ENCODE measurements at regions not wholly inside any gene's neighbourhood (a gene's known extent, or its start where the extent isn't known, plus 50 kb on each side); places are given as distances from the start of the nearest gene placed in this dataset.

DNA sequence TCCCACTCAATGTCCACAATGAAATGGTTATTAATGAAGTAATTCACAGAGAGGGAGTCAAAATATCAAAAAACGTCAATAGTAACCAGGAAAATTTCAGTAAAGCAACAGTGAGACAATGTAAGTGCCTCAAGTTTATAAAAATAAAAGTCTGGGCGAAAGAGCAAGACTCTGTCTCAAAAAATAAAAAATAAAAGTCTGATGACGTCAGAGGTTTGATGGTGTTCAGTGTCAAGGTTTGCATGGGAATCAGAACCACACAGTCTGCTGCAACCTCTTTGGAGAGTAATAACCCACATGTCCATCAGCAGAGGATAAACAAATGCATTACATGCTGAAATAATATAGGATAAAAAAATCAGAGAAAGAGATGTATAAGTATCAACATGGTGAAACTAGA lies 152.4 kb downstream of the ASCL1 start:
- Mint-ChIP-seq H3K27me3 (peaks cover 0 to 4% (median 0%) of the 10 kb centered on the region in 5 donors), H3K9me3 (peaks cover 0 to 2% (median 0%) of the 10 kb centered on the region in 9 donors), H3K27ac (no peak overlapping the region), H3K4me3 (no peak overlapping the region), H3K4me1 (peaks cover 0 to 1% (median 0%) of the 10 kb centered on the region in 4 donors), H3K36me3 (no peaks in the 10 kb centered on the region)
- POLR2A ChIA-PET = no interaction called here
- no peak for ATAC-seq
- DNase-seq = no peak

DNA sequence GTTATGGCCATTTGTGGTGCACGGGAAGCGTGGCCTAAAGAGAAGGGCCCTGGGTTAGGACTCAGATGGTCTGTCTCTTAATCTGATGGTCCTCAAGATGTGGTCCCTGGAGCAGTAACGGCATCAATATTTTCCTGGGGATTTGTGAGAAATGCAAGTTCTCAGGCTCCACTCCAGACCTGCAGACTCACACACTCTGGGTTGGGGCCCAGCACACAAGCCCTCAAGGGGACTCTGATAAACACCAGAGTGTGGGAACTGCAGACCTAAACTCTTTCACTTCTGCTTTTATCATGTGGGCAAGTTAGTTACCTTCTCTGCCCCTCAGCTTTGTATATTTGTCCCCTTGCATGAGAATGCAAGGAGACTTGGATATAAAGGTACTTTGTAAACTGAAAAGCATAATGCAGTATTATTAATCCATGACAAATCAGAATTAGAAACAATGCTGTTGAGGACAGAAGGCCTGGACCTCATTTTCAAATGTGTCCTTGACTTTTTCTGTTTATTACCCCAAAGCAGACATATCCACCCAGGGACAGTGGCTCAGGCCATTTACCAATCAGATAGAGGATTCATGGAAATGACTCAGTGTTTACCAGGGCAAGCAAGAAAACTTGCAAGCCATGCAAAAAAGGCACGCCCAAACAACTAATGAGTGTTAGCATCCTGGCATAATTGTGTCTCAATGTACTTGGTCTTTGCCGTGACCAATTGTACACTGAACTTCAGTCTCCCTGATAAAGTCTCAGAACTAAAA lies 157.0 kb downstream of the ASCL1 start:
- Mint-ChIP-seq H3K36me3 (no peaks in the 10 kb centered on the region), H3K27ac (no peak overlapping the region), H3K4me3 (no peak overlapping the region), H3K27me3 (peaks cover 0 to 2% (median 0%) of the 10 kb centered on the region in 5 donors), H3K9me3 (peaks cover 0 to 2% (median 0%) of the 10 kb centered on the region in 9 donors), H3K4me1 (peaks cover 0 to 1% (median 0%) of the 10 kb centered on the region in 4 donors)
- ATAC-seq (no peak), DNase-seq (no peak)
- POLR2A ChIA-PET = no interaction called here

DNA sequence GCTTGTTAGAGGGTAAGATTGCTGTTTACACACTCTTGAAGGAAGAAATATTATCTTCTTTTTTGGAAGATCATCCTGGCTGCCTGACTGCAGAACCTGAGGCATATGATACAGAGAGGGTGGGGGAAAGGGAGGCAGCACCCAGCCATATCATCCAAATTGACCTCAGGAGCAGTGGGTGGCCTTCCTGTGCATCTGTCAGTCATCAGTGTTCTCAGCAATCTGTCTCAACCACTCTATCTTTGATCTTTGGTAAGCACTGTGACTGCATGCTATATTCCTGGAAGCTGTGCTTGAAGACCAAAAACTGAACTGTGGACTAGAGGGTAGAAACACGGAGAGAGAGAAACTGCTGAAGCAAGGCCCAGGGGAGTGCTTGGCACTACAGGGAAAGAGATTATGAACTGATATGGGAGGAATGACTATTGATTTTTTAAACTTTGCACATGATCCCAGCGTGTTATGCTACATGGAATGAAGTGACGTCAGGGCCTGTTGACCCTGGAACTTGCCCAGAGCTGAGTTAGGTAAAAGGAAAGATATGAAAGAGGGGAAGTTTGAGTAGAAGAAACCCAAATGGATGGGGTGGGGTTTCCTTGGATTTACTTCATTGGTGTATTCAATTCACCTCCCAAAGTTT lies 171.5 kb downstream of the ASCL1 start:
- H3K27ac Mint-ChIP-seq = no peak overlapping the region
- ATAC-seq (no peak), DNase-seq (no peak)
- peaks cover 0 to 23% (median 11%) of the 10 kb centered on the region in 9 donors for H3K9me3 Mint-ChIP-seq
- POLR2A ChIA-PET = no interaction called here
- peaks cover 0 to 16% (median 1%) of the 10 kb centered on the region in 5 donors for H3K27me3 Mint-ChIP-seq
- peaks cover 0 to 3% (median 0%) of the 10 kb centered on the region in 4 donors for H3K4me1 Mint-ChIP-seq
- H3K4me3 Mint-ChIP-seq = no peak overlapping the region
- peaks cover 0 to 5% (median 0%) of the 10 kb centered on the region in 3 donors for H3K36me3 Mint-ChIP-seq

DNA sequence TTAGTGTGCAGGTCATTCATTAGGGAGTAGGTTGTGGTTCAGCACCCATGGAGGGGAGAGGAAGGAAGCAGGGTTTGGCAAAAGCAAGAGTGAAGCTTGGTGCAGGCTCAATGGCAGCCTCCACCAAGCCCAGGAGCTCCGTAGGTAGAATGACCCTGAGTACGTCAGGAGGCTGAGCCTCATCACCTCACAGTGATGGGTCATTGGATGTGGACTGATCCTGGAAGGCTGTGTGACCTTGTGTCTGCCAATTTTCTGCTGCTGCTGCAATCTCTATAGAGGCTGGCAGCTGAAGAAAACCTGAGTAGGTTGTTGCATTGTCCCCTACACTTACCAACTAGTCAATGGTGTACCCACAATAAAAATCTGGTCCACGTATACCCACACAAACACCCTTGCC lies 173.1 kb downstream of the ASCL1 start:
- ATAC-seq = no peak
- Mint-ChIP-seq H3K27ac (no peak overlapping the region), H3K4me1 (peaks cover 0 to 3% (median 0%) of the 10 kb centered on the region in 4 donors), H3K4me3 (no peak overlapping the region), H3K27me3 (peaks cover 0 to 16% (median 0%) of the 10 kb centered on the region in 5 donors), H3K36me3 (peaks cover 0 to 17% (median 2%) of the 10 kb centered on the region in 3 donors), H3K9me3 (peaks cover 0 to 39% (median 17%) of the 10 kb centered on the region in 9 donors)
- no peak for DNase-seq
- POLR2A ChIA-PET = no interaction called here

DNA sequence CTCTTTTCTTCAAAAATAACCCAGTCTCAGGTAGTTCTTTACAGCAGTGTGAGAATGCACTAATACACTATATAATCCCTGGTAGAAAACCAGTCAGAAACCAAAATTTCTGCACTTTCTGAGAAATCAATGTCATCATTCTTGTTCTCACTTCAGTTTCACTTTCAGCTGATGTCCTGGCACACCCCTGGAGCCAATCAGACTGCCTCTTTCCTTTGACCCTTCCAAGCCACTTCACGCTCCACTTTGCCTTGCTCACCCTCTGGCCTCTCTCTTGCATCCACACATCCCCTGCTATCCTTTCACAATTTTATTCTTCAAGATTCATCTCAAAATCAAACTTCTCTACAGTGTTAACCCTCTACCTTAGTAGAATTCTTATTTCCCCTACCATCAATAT lies 181.1 kb downstream of the ASCL1 start:
- H3K4me3 Mint-ChIP-seq = no peak overlapping the region
- ATAC-seq (no peak), DNase-seq (no peak)
- H3K27ac Mint-ChIP-seq = peak overlapping the region in 1 of 10 donors; percentile 1
- H3K27me3 Mint-ChIP-seq = peaks cover 0 to 1% (median 0%) of the 10 kb centered on the region in 5 donors
- POLR2A ChIA-PET = no interaction called here
- H3K9me3 Mint-ChIP-seq = peaks cover 4 to 28% (median 18%) of the 10 kb centered on the region in 9 donors
- H3K4me1 Mint-ChIP-seq = peaks cover 0 to 3% (median 0%) of the 10 kb centered on the region in 4 donors
- peaks cover 0 to 16% (median 2%) of the 10 kb centered on the region in 3 donors for H3K36me3 Mint-ChIP-seq

DNA sequence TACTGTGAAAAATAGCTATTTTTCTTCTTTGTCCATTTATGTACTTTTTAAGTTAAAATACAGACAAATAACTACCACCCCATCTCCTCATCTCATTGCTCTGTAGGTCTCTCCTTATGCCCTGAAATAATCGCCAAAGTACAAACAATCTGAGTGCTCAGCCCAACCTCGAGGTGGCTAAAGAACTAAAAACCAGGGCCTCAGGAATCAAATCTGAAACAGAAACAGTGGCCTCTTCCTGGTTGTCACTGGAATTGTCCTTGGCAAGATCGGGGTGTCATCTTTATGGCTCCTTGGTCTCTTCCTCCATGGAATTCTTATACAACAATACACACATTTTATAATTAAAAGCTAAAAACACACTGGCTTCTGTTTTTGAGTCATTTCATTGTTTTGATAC lies 182.4 kb downstream of the ASCL1 start:
- peaks cover 0 to 3% (median 0%) of the 10 kb centered on the region in 4 donors for H3K4me1 Mint-ChIP-seq
- H3K4me3 Mint-ChIP-seq = no peak overlapping the region
- H3K27me3 Mint-ChIP-seq = no peaks in the 10 kb centered on the region
- H3K9me3 Mint-ChIP-seq = peaks cover 2 to 15% (median 10%) of the 10 kb centered on the region in 9 donors
- ATAC-seq (no peak), DNase-seq (no peak)
- H3K27ac Mint-ChIP-seq = no peak overlapping the region
- POLR2A ChIA-PET = no interaction called here
- peaks cover 0 to 3% (median 2%) of the 10 kb centered on the region in 3 donors for H3K36me3 Mint-ChIP-seq

DNA sequence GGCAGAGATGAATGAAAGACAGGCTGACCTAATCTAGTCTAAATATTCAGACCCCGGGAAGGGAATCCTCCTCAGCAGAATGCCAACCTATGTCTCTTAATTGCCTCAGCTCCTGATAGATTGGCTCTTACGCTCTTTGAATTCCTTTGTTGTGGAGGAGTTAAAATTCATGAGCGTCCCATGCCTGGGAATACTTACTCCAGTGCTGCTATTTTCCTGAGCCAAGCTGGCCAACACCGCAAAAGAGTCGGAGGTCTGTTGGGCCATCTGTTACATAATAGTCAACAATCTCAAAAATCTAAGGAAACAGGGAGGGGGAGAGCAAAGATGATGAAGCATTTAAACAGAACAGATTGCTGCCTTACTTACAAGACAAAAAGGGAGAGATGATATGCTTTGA lies 182.8 kb downstream of the ASCL1 start:
- Mint-ChIP-seq H3K27ac (peak overlapping the region in 1 of 10 donors; percentile 43), H3K36me3 (no peaks in the 10 kb centered on the region)
- POLR2A ChIA-PET = no interaction called here

DNA sequence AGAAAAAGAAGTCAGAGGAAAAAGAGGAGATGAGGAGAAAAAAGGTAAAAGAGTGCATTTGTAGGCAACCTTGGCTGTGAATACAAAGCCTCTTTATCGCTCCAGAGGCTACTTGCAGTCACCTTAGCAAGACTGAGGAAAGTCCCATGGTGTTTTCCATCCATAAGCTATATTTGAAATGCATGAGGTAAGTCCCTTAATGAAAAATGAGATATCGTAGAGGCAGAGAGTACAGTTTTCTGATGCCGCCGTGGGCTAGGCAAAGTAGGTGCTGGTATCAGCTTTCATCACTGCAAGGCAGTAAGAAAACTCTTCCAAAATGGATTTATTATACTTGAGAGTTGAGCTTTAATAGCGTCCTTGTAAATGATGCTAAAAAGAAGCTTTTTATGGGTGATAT lies 186.8 kb downstream of the ASCL1 start:
- Mint-ChIP-seq H3K4me3 (no peak overlapping the region), H3K9me3 (no peaks in the 10 kb centered on the region), H3K27ac (peak overlapping the region in 1 of 10 donors; percentile 3), H3K4me1 (no peaks in the 10 kb centered on the region), H3K27me3 (no peaks in the 10 kb centered on the region), H3K36me3 (no peaks in the 10 kb centered on the region)
- DNase-seq = no peak
- POLR2A ChIA-PET = no interaction called here
- no peak for ATAC-seq

More for the DNA sequence above, 182.8 kb downstream of the ASCL1 start:
- ATAC-seq (no peak), DNase-seq (no peak)
- H3K4me3 Mint-ChIP-seq = no peak overlapping the region
- H3K27me3 Mint-ChIP-seq = no peaks in the 10 kb centered on the region
- peaks cover 1 to 11% (median 9%) of the 10 kb centered on the region in 9 donors for H3K9me3 Mint-ChIP-seq
- H3K4me1 Mint-ChIP-seq = peaks cover 0 to 3% (median 0%) of the 10 kb centered on the region in 4 donors

DNA sequence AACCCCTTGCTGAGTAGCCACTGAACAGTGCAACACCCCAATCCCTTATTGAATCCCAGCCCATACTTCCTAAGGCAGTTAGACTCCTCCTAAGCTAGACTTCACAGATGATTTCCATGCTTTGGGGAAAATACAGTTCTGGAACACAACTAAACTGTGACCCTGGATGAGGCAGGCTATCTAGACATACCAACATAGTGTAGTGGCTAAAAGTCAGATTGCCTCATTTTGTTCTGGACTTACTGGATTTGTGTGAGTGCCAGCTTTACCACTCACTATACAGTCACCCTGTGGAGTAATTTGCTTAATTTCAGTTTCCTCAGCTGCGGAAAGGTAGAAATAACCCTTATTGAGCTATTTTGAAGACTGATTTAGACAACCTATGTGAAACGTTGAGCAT lies 203.1 kb downstream of the ASCL1 start:
- H3K4me3 Mint-ChIP-seq = no peak overlapping the region
- DNase-seq (no peak), ATAC-seq (no peak)
- H3K4me1 Mint-ChIP-seq = no peaks in the 10 kb centered on the region
- H3K27me3 Mint-ChIP-seq = peaks cover 0 to 11% (median 4%) of the 10 kb centered on the region in 5 donors
- POLR2A ChIA-PET = no interaction called here
- H3K36me3 Mint-ChIP-seq = peaks cover 0 to 12% (median 0%) of the 10 kb centered on the region in 3 donors
- H3K27ac Mint-ChIP-seq = no peak overlapping the region
- H3K9me3 Mint-ChIP-seq = peaks cover 0 to 16% (median 5%) of the 10 kb centered on the region in 9 donors

DNA sequence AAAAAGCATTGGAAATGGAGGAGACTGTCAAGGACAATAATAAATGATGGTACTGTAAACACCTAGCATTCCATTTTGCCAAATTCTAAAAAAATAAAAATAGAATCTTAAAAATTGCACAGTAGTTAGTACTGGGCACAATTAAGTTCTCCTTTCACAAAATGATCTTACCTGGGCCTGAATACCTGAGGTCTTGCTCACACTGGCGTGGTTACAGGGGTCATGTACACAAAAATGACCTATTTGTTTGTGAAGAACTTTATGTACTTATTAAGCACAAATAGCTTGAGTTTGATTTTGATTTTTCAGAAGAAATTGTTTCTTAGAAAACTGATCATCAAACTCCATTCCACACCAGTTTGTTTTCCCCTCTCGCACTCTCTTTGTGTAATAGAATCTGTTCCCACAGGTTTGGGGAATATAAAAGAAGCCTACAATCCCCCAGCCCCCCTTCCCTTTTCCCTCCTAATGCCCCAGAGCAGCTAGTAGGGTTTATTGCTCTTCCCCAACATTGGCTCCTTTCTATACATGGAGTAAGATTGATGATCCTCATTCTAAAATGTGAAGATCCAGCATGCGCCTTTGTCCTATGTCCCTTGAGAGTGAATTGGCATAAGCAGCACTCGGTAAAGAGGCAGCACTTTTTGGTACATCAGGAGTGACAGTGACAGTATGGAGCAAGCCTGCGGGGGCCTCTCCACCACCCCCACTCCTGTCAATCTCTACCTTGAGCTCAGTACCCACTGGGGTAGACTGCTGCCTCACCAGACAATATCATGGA lies 204.3 kb downstream of the ASCL1 start:
- POLR2A ChIA-PET = no interaction called here
- H3K27me3 Mint-ChIP-seq = peaks cover 0 to 11% (median 1%) of the 10 kb centered on the region in 5 donors
- DNase-seq (no peak), ATAC-seq (no peak)
- peaks cover 0 to 14% (median 2%) of the 10 kb centered on the region in 9 donors for H3K9me3 Mint-ChIP-seq
- H3K27ac Mint-ChIP-seq = no peak overlapping the region
- H3K36me3 Mint-ChIP-seq = peaks cover 0 to 11% (median 0%) of the 10 kb centered on the region in 3 donors
- H3K4me3 Mint-ChIP-seq = no peak overlapping the region
- no peaks in the 10 kb centered on the region for H3K4me1 Mint-ChIP-seq

DNA sequence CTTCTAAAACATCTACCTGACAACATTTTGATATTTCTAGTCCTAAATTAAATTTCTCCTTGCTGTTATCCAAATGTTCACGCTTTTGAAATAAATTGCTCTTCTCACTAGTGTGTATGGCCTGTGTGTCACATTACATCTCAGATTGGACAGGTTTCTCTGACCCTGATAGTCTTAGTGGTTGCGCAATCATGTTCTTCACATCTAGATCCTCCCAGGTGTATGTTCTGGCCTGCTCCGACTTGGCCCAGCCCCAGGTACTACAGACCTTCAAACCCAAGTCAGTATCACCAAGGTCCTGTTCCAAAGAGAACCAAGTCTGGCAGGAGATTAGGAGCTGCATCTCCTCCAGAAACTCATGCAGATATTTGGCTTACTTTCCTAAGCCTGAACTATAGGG lies 209.5 kb downstream of the ASCL1 start:
- Mint-ChIP-seq H3K4me3 (no peak overlapping the region), H3K9me3 (peaks cover 0 to 13% (median 2%) of the 10 kb centered on the region in 9 donors), H3K27me3 (peaks cover 0 to 3% (median 0%) of the 10 kb centered on the region in 5 donors), H3K27ac (no peak overlapping the region), H3K36me3 (peaks cover 0 to 3% (median 0%) of the 10 kb centered on the region in 3 donors), H3K4me1 (no peaks in the 10 kb centered on the region)
- no peak for ATAC-seq
- no peak for DNase-seq
- POLR2A ChIA-PET = no interaction called here

DNA sequence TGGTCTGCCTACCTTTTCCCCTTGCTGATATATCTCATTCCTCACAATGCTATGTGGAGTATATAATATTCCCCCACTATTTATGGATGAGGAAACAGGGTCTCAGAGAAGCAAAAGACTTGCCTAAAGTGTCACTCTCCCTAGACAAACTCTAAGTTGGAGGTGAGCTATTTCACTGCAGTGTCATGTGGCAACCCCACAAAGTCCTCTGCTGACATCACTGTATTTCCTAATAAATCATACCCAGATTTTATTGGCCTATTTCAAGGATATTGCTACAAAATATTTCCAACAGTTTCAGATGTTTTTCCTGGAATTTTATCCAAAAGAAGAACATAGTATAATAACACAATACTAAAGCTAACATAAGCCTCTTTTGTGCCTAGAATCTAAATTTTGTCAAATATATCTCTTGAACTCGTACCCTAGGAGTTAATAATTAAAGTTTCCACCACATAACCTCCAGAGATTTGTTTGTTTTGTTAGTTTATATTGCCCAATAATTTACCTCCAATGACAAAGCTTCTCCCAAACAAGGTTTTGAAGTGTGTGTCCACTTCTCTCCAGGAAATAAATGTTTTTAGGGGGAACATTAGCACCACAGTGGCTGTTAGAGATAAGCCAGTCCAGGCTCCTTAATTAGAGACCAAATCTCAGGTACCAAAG lies 215.1 kb downstream of the ASCL1 start:
- ATAC-seq (no peak), DNase-seq (no peak)
- peaks cover 0 to 9% (median 1%) of the 10 kb centered on the region in 5 donors for H3K27me3 Mint-ChIP-seq
- no peak overlapping the region for H3K27ac Mint-ChIP-seq
- H3K36me3 Mint-ChIP-seq = peaks cover 0 to 3% (median 0%) of the 10 kb centered on the region in 3 donors
- peaks cover 0 to 15% (median 6%) of the 10 kb centered on the region in 9 donors for H3K9me3 Mint-ChIP-seq
- no peaks in the 10 kb centered on the region for H3K4me1 Mint-ChIP-seq
- H3K4me3 Mint-ChIP-seq = no peak overlapping the region
- POLR2A ChIA-PET = no interaction called here
